NCI-H774 (cell line): ENCODE measurements at regions not wholly inside any gene's neighbourhood (a gene's known extent, or its start where the extent isn't known, plus 50 kb on each side); places are given as distances from the start of the nearest gene placed in this dataset.

Source experiments
- DNase-seq: peaks from one replicate; lab custom pipeline; 2025; lab: John Stamatoyannopoulos, UW

- DNase-seq = no peak
These were observed 455.4 kb downstream of the EBF1 start for GRCh38 chr5:158644301-158644700.

- no peak for DNase-seq
These were observed 455.9 kb downstream of the EBF1 start for GRCh38 chr5:158643840-158644239.

- no peak for DNase-seq
These were observed 456.8 kb downstream of the EBF1 start for GRCh38 chr5:158642879-158643278.

- DNase-seq = no peak
These were observed 458.7 kb downstream of the EBF1 start for GRCh38 chr5:158641016-158641415.

- DNase-seq = no peak
These were observed 459.1 kb downstream of the EBF1 start for GRCh38 chr5:158640593-158640980.

DNA sequence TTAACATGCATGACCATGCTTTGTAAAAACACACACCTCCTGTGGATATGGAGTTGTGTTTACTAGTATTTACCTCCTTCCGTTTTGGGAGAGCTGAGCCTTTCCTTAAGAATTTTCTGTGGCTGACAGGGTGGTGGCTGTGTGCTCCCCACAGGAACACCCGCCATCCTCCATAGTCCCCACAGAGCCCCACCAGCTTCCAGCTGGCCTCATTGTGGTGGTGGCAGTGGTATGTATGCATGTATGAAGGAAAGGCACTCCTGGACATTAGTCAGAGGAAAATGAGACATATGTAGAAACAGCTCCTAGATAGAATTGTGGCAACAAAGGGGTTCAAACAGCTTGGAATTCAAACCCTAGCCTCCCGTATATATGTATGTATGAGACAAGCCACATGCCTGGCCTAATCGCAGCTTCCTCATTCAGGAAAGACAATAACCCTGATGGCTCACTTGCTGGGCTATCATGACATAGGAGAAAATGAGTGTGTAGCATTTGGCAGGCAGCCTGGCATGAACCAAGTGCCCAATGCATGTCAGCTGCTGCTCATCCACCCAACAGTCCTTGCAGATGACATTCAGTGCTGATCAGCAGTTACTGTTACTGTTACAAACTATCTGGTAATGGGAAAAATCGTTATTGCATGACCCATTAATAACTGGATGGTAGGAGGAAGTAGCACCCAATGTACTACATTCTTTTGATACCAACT lies 459.7 kb downstream of the EBF1 start:
- no peak for DNase-seq

- DNase-seq = no peak
These were observed 461.3 kb downstream of the EBF1 start for GRCh38 chr5:158638396-158638795.

DNA sequence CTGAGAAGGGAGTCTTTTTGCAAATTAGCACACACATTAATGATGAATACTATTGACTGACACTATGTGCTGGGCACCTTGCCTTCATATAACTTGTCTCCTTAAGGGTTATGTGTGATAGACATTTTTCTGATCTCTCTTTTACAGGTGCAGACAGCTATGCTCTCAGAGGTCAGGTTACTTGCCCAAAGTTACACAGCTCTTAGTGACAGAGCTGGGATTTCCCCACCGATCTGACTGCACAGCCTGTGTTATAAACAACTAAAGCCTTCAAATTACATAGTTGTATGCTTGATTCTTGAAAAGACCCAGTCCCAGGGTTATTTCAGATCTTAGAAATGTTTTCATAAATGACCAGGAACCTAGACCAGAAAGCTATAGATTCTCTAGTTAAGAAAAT lies 462.7 kb downstream of the EBF1 start:
- DNase-seq = no peak

GRCh38 chr5:158635565-158635964 lies 464.2 kb downstream of the EBF1 start:
- DNase-seq = no peak

- no peak for DNase-seq
These were observed 465.0 kb downstream of the EBF1 start for GRCh38 chr5:158634714-158635113.

DNA sequence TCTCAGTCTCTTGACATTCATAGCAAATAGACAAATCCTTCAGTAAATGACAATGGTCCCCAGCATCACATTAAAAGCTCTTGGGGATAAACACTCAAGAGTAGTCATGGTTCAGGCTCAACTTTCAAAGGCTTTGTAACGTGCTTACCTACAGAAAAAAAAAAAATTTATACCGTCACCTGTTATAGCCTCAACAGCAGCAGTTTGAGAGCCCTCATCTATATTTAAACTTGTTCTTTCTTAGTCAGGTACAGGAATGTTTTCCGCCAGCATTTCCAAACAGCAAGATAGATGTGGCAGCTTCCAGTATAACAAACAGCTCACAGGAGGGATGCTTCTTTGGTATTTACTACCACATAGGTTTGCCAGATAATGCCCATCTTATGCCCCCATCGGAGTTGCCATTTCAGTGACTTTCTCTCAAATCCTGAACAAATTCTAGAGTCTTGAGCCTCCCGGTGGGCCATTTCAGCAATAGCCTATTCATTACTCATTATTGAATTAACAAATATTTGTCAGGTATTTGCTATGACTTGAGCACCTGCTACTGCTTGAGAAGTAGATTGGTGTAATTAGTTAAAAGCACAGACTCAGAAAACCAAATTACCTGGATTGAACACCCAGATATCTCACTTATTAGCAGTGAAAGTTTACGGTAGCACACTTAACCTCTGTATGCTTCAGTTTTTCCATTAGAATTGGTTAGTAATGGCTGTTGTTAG lies 470.0 kb downstream of the EBF1 start:
- DNase-seq = no peak

DNA sequence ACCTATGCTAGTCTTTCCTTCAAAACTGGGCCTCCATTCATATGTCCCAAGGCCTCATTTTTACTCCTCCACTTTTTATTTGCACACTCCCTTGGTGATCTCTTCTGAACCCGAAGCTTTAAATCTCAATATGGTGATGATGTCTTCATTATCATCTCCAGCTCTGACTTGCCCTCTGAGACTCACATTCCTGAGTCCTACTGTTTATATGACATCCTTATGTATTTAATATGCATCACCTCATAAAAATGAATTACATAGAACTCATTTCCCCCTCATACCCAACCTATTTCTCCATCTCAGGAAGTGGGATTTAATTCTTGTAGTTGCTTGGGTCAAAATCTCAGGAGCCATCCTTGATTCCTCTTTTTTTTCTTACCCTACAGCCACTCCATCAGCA lies 473.0 kb downstream of the EBF1 start:
- DNase-seq = no peak

GRCh38 chr5:158623971-158624370 lies 475.7 kb downstream of the EBF1 start:
- DNase-seq = no peak

DNA sequence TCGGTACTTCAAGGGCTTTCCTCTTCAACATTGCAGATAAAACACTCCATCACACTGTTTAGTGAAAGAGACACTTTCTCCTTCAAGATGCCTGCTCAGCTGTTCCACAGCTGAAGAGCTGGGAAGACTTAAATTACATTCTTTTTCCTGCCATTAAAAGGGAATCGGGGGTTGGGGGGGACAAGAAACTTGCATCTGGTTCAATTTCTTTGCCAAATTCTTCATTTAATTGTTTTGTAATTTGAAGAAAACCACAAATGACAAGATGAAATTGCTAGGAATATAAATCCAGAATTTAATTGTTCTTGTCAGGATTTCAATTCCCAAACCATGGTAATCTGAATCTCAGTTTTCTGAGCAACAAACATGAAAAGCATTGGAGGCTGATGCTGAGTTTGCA lies 478.3 kb downstream of the EBF1 start:
- DNase-seq = no peak

DNA sequence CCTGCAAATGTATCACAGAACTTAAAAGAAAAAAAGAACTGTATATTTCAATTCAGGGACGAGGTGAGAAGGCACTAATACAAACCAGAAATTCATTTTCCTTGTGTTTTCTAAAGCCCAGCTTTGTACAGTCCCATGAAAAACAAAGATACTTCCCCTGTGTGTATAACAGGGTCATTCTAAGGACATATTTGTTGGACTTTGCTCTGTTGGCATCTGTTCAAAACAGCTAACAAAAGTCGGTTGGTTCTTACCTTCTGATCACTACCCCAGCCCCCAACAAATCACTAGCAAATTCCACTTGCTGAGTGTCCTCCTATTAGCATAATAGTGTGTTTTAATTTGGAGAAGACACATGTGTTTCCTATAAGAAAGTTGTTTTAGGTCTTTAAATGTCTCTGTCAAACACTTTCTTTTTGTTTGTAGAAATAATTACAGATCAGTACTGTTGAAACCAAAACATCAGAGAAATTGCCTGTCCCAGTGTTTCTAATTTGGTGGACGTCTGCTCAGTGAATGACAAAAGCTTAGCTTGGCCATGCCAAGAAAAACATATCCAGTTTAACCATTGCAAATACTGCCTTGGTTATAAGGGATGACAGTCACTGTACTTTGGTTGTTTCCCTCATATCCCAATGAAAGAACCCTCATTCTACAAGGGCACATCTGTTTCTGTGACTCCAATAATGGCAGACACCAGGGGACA lies 480.5 kb downstream of the EBF1 start:
- DNase-seq = no peak

DNA sequence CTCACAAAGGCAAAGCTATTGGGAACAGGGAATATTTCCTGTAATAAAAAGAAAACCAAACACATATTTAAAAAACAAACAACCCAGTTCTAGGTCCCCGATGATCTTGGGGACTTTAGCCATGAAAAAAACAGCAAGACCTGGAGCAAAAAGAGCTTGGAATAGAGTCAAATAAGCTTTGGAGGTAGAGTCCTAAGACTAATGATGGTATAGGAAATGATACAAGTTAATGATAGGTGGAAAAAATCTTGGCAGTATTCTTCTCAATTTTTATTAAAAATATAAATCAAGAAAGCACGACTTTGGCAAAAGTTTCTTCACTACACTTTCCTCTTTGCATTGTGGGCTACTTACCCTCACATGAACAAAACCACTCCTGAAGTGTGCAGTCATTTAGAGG lies 481.5 kb downstream of the EBF1 start:
- no peak for DNase-seq

GRCh38 chr5:158616707-158617106 lies 483.0 kb downstream of the EBF1 start:
- no peak for DNase-seq

DNA sequence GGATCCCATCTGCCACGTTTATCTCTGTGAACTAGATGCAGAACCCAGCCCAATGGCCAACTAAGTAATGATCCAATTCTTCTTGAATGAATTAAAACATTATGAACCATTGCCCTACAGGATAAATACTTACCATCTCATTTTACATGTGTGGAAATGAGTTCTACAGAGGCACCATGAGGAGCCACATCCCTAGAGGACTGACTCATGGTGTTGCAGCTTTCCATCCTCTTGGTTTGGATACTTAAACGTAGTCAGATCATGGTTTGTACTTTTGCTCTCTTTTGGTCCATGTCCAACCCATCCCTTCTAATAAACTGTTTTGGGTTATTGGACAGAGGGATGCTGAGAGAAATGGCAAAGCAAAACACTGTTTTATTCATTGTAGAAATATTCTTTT lies 484.8 kb downstream of the EBF1 start:
- no peak for DNase-seq

DNA sequence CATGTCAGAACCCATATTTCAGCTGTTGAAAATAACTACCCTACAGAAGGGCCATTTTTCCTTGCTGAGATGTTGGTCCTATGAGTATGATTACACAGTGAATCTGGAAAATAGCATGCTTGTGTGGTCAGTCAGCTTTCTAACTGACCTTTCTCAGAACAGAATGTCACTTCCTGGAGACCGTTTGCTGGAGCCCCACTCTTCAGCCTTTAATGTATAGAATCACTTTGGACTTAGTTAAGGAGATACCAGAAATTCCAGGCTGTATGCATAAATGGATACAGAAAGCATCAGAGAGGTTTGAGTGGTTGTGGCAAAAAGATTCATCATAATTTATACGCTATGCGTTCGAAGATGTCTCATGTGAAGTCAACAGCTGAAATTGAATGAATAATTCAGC lies 488.1 kb downstream of the EBF1 start:
- DNase-seq = no peak

DNA sequence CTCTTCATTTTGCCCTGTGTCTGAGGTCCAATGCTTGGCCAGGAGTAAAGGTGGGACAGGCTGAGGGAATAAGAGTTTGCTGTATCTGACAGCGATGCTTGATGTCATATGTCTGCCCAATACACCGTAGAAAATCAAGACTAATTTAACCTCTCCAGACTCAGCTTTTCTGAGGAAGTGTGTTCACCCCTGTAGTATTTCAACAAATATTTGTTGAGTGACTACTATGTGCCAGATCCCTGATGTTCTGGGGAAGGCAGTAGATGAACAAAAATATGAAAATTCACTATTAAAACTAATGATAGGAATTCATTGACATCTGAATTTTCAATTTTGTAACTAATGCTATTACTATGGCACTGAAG lies 489.7 kb downstream of the EBF1 start:
- no peak for DNase-seq

- DNase-seq = no peak
These were observed 490.2 kb downstream of the EBF1 start for GRCh38 chr5:158609333-158610050.

DNA sequence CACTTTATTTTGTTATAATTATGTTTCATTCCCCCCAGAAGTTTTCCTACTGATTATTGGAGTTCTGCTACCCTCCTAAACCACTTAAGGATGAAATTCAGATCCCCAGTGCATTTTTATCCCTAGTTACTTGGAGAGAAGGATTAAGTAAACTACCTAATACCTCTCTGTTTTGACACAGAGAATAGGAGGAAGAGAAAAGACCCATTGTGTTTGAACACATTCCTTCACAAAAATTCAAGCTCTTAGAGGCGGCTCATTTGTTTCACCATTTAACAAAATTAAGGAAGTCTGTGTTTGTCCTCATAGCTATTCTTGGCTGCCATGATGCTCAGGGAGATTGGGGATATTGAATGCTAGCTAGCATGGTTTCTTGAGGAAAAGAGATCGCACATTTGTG lies 492.6 kb downstream of the EBF1 start:
- no peak for DNase-seq

GRCh38 chr5:158606233-158606632 lies 493.5 kb downstream of the EBF1 start:
- DNase-seq = no peak
